ENCODE measurements at regions not wholly inside any gene's neighbourhood (a gene's known extent, or its start where the extent isn't known, plus 50 kb on each side); places are given as distances from the start of the nearest gene placed in this dataset.
"Not testable (repeated sequence)": the region's sequence is repeated elsewhere in the genome, so short reads cannot be mapped to it uniquely, and the experiment has no call there.

GRCh38 chr5:28809811-28810750 lies 1771.7 kb upstream of the CDH9 start:
- no peak for DNase-seq (ENCODE audit: low read depth)
- TF ChIP-seq CTCF (IDR thresholded peaks at IDR 0.05; ENCODE audit: insufficient read depth, low read length), result no peak
- no peak overlapping the region for H3K4me3 ChIP-seq (ENCODE audit: low read depth, low read length)

- TF ChIP-seq CTCF (IDR thresholded peaks at IDR 0.05; ENCODE audit: insufficient read depth, low read length), result no peak
- no peak for DNase-seq (ENCODE audit: low read depth)
- H3K4me3 ChIP-seq (ENCODE audit: low read depth, low read length), result no peak overlapping the region
Measured at GRCh38 chr5:28808967-28809810, 1770.8 kb upstream of the CDH9 start.

GRCh38 chr5:28807195-28807729 lies 1768.9 kb upstream of the CDH9 start:
- DNase-seq (ENCODE audit: low read depth), result no peak
- H3K4me3 ChIP-seq (ENCODE audit: low read depth, low read length), result no peak overlapping the region
- TF ChIP-seq CTCF (IDR thresholded peaks at IDR 0.05; ENCODE audit: insufficient read depth, low read length), result no peak

- DNase-seq (ENCODE audit: low read depth); H3K4me3 ChIP-seq (ENCODE audit: low read depth, low read length): not testable (repeated sequence)
Measured at GRCh38 chr5:28799035-28799434, 1760.6 kb upstream of the CDH9 start.

GRCh38 chr5:28788954-28789353 lies 1750.6 kb upstream of the CDH9 start:
- TF ChIP-seq CTCF (IDR thresholded peaks at IDR 0.05; ENCODE audit: insufficient read depth, low read length), result no peak
- no peak overlapping the region for H3K4me3 ChIP-seq (ENCODE audit: low read depth, low read length)
- DNase-seq (ENCODE audit: low read depth), result no peak

- no peak for TF ChIP-seq CTCF (IDR thresholded peaks at IDR 0.05; ENCODE audit: insufficient read depth, low read length)
- DNase-seq (ENCODE audit: low read depth), result no peak
- no peak overlapping the region for H3K4me3 ChIP-seq (ENCODE audit: low read depth, low read length)
Measured at GRCh38 chr5:28780083-28780692, 1741.8 kb upstream of the CDH9 start.
